ENCODE measurements at regions not wholly inside any gene's neighbourhood (a gene's known extent, or its start where the extent isn't known, plus 50 kb on each side); places are given as distances from the start of the nearest gene placed in this dataset.

- no peaks in the 10 kb centered on the region for H3K27me3 ChIP-seq (ENCODE audit: low read length)
- H3K9me3 ChIP-seq (ENCODE audit: low read length) = no peaks in the 10 kb centered on the region
- ATAC-seq (no peak), DNase-seq (no peak)
- H3K4me3 ChIP-seq (ENCODE audit: low read length) = no peak overlapping the region
- TF ChIP-seq CTCF (conservative IDR thresholded peaks at IDR 0.05; ENCODE audit: low read depth, low read length) = no peak
- no peak for TF ChIP-seq EZH2phosphoT487 (IDR thresholded peaks at IDR 0.05; ENCODE audit: borderline replicate concordance, low read length)
- TF ChIP-seq EZH2 (IDR thresholded peaks at IDR 0.05; ENCODE audit: low read length, unreplicated experiment) = no peak
- no TSS peak for BruUV-seq (replicated peaks)
- H3K4me1 ChIP-seq (ENCODE audit: insufficient read depth, low read length) = no peaks in the 10 kb centered on the region
- CTCF ChIA-PET = no interaction called here
- H2AFZ ChIP-seq (ENCODE audit: low read length) = no peak overlapping the region
- H3K79me2 ChIP-seq (ENCODE audit: low read length) = no peaks in the 10 kb centered on the region
- H3K27ac ChIP-seq (ENCODE audit: low read length) = no peak overlapping the region
- H3K9me2 ChIP-seq (replicated peaks; ENCODE audit: low read length) = no peaks in the 10 kb centered on the region
- no peaks in the 10 kb centered on the region for H3K36me3 ChIP-seq (ENCODE audit: low read depth, low read length)
- H4K20me1 ChIP-seq (ENCODE audit: low read length) = no peaks in the 10 kb centered on the region
- POLR2A ChIA-PET (ENCODE audit: unreplicated experiment) = no interaction called here
- no peak overlapping the region for H3K9ac ChIP-seq (ENCODE audit: low read length)
- no peaks in the 10 kb centered on the region for H3F3A ChIP-seq (ENCODE audit: low read length, unreplicated experiment)
- intact Hi-C loops (cut with micrococcal nuclease) = no loop called here
- no peak overlapping the region for H3K4me2 ChIP-seq (ENCODE audit: low read length)
Measured at GRCh38 chr14:30034152-30034551, 106.5 kb upstream of the PRKD1 start.

GRCh38 chr14:30035361-30035760 is 107.7 kb upstream of the PRKD1 start:
- H2AFZ ChIP-seq (ENCODE audit: low read length) = no peak overlapping the region
- intact Hi-C loops (cut with micrococcal nuclease) = no loop called here
- ATAC-seq (no peak), DNase-seq (no peak)
- no peaks in the 10 kb centered on the region for H3K27me3 ChIP-seq (ENCODE audit: low read length)
- no peaks in the 10 kb centered on the region for H3K79me2 ChIP-seq (ENCODE audit: low read length)
- H3F3A ChIP-seq (ENCODE audit: low read length, unreplicated experiment) = no peaks in the 10 kb centered on the region
- H3K9me2 ChIP-seq (replicated peaks; ENCODE audit: low read length) = no peaks in the 10 kb centered on the region
- H3K9me3 ChIP-seq (ENCODE audit: low read length) = no peaks in the 10 kb centered on the region
- H3K9ac ChIP-seq (ENCODE audit: low read length) = no peak overlapping the region
- no peak for TF ChIP-seq EZH2phosphoT487 (IDR thresholded peaks at IDR 0.05; ENCODE audit: borderline replicate concordance, low read length)
- no peak for TF ChIP-seq CTCF (conservative IDR thresholded peaks at IDR 0.05; ENCODE audit: low read depth, low read length)
- no peak for TF ChIP-seq EZH2 (IDR thresholded peaks at IDR 0.05; ENCODE audit: low read length, unreplicated experiment)
- no peak overlapping the region for H3K4me2 ChIP-seq (ENCODE audit: low read length)
- BruUV-seq (replicated peaks) = no TSS peak
- CTCF ChIA-PET = no interaction called here
- POLR2A ChIA-PET (ENCODE audit: unreplicated experiment) = no interaction called here
- H3K27ac ChIP-seq (ENCODE audit: low read length) = no peak overlapping the region
- H3K4me3 ChIP-seq (ENCODE audit: low read length) = no peak overlapping the region
- no peaks in the 10 kb centered on the region for H3K36me3 ChIP-seq (ENCODE audit: low read depth, low read length)
- no peaks in the 10 kb centered on the region for H3K4me1 ChIP-seq (ENCODE audit: insufficient read depth, low read length)
- H4K20me1 ChIP-seq (ENCODE audit: low read length) = no peaks in the 10 kb centered on the region

GRCh38 chr14:30045720-30046119 is 118.1 kb upstream of the PRKD1 start:
- no peak overlapping the region for H3K9ac ChIP-seq (ENCODE audit: low read length)
- no peaks in the 10 kb centered on the region for H3K4me1 ChIP-seq (ENCODE audit: insufficient read depth, low read length)
- BruUV-seq (replicated peaks) = no TSS peak
- no peak overlapping the region for H3K4me3 ChIP-seq (ENCODE audit: low read length)
- no peaks in the 10 kb centered on the region for H3K9me3 ChIP-seq (ENCODE audit: low read length)
- POLR2A ChIA-PET (ENCODE audit: unreplicated experiment) = no interaction called here
- no peaks in the 10 kb centered on the region for H3F3A ChIP-seq (ENCODE audit: low read length, unreplicated experiment)
- DNase-seq = no peak
- no peak overlapping the region for H3K27ac ChIP-seq (ENCODE audit: low read length)
- no peak overlapping the region for H2AFZ ChIP-seq (ENCODE audit: low read length)
- no peak overlapping the region for H3K4me2 ChIP-seq (ENCODE audit: low read length)
- no peaks in the 10 kb centered on the region for H3K9me2 ChIP-seq (replicated peaks; ENCODE audit: low read length)
- no peaks in the 10 kb centered on the region for H3K36me3 ChIP-seq (ENCODE audit: low read depth, low read length)
- no peak for TF ChIP-seq EZH2phosphoT487 (IDR thresholded peaks at IDR 0.05; ENCODE audit: borderline replicate concordance, low read length)
- TF ChIP-seq EZH2 (IDR thresholded peaks at IDR 0.05; ENCODE audit: low read length, unreplicated experiment) = no peak
- intact Hi-C loops (cut with micrococcal nuclease) = no loop called here
- peaks cover 3% of the 10 kb centered on the region; the same call in 1 of the 2 replicates for H3K27me3 ChIP-seq (ENCODE audit: low read length)
- H4K20me1 ChIP-seq (ENCODE audit: low read length) = no peaks in the 10 kb centered on the region
- CTCF ChIA-PET = no interaction called here
- no peaks in the 10 kb centered on the region for H3K79me2 ChIP-seq (ENCODE audit: low read length)
- no peak for ATAC-seq
